Activated CD4-positive, alpha-beta T cell treated with anti-CD3 and anti-CD28 coated beads, Interleukin-2, amount 10 ng/mL, durations not matched to agents 7 days and 5 days (primary cell): ENCODE measurements at regions not wholly inside any gene's neighbourhood (a gene's known extent, or its start where the extent isn't known, plus 50 kb on each side); places are given as distances from the start of the nearest gene placed in this dataset.

Experiments
- CTCF ChIA-PET: fragments of 350-600 bp; sonication (Branson Sonifier 250); formaldehyde crosslinking; loops from one replicate; lab custom pipeline; 2021; ENCODE audit warnings: antibody characterized with exemption; lab: Charles Lee
- POLR2A ChIA-PET: fragments of 350-600 bp; sonication (Branson Sonifier 250); formaldehyde crosslinking; loops from one replicate; lab custom pipeline; 2021; ENCODE audit warnings: antibody characterized with exemption; lab: Charles Lee
- DNase-seq: peaks from one replicate; pipeline ENCODE4 v3.0.0-alpha.2; 2020
- H3K27ac Mint-ChIP-seq: one replicate; pipeline ENCODE4 v1.8.0; 2021; ENCODE audit warnings: mild to moderate bottlenecking, moderate library complexity, mixed read lengths
- H3K27me3 Mint-ChIP-seq: one replicate; pipeline ENCODE4 v1.8.0; 2021; ENCODE audit warnings: mixed read lengths
- H3K36me3 Mint-ChIP-seq: one replicate; pipeline ENCODE4 v1.8.0; 2021; ENCODE audit warnings: low read depth, mixed read lengths
- H3K4me1 Mint-ChIP-seq: one replicate; pipeline ENCODE4 v1.8.0; 2021; ENCODE audit warnings: mixed read lengths
- H3K4me3 Mint-ChIP-seq: one replicate; pipeline ENCODE4 v1.8.0; 2021; ENCODE audit warnings: mild to moderate bottlenecking, moderate library complexity, mixed read lengths
- H3K9me3 Mint-ChIP-seq: one replicate; pipeline ENCODE4 v1.8.0; 2021; ENCODE audit warnings: mixed read lengths

GRCh38 chr7:36802459-36803135 is 78.3 kb upstream of the AOAH start:
- Mint-ChIP-seq H3K4me1 (no peaks in the 10 kb centered on the region), H3K4me3 (no peak overlapping the region), H3K36me3 (no peaks in the 10 kb centered on the region), H3K9me3 (peaks cover 3% of the 10 kb centered on the region), H3K27ac (no peak overlapping the region), H3K27me3 (peaks cover 9% of the 10 kb centered on the region)
- CTCF ChIA-PET, result interaction anchor here (1.3 kb wide), 1 partner anchor 55 kb away, joined by 3 read pairs; no protein-coding TSS in a partner anchor
- POLR2A ChIA-PET, result interaction anchor here (0.6 kb wide), 1 partner anchor 14 kb away, joined by 3 read pairs; no protein-coding TSS in a partner anchor
- DNase-seq, result no peak

- Mint-ChIP-seq H3K27ac (no peak overlapping the region), H3K36me3 (peaks cover 6% of the 10 kb centered on the region), H3K4me1 (peaks cover 22% of the 10 kb centered on the region), H3K9me3 (peaks cover 12% of the 10 kb centered on the region), H3K27me3 (no peaks in the 10 kb centered on the region), H3K4me3 (no peak overlapping the region)
- CTCF ChIA-PET, result interaction anchor here (0.6 kb wide), 1 partner anchor 397 kb away, joined by 3 read pairs; no protein-coding TSS in a partner anchor
- POLR2A ChIA-PET, result no interaction called here
- no peak for DNase-seq
Measured at GRCh38 chr7:36796850-36797536, 72.7 kb upstream of the AOAH start.

- H3K4me1 Mint-ChIP-seq, result peaks cover 31% of the 10 kb centered on the region
- DNase-seq, result no peak
- ChIA-PET POLR2A (no interaction called here), CTCF (interaction anchor here (0.8 to 1.6 kb wide), 6 partner anchors 10 to 87 kb away, joined by 3 to 6 read pairs (median 3); no protein-coding TSS in a partner anchor)
- peaks cover 12% of the 10 kb centered on the region for H3K36me3 Mint-ChIP-seq
- no peak overlapping the region for H3K4me3 Mint-ChIP-seq
- H3K27ac Mint-ChIP-seq, result no peak overlapping the region
- peaks cover 14% of the 10 kb centered on the region for H3K9me3 Mint-ChIP-seq
- H3K27me3 Mint-ChIP-seq, result no peaks in the 10 kb centered on the region
Measured at GRCh38 chr7:36795451-36796021, 71.2 kb upstream of the AOAH start.

- ChIA-PET CTCF (interaction anchor here (1.3 to 1.6 kb wide), 2 partner anchors 13 to 86 kb away, joined by 3 to 6 read pairs; no protein-coding TSS in a partner anchor), POLR2A (no interaction called here)
- Mint-ChIP-seq H3K4me1 (peaks cover 40% of the 10 kb centered on the region), H3K36me3 (peaks cover 12% of the 10 kb centered on the region), H3K27me3 (no peaks in the 10 kb centered on the region), H3K4me3 (no peak overlapping the region), H3K9me3 (peaks cover 14% of the 10 kb centered on the region), H3K27ac (no peak overlapping the region)
- no peak for DNase-seq
Measured at GRCh38 chr7:36794689-36795088, 70.4 kb upstream of the AOAH start.

GRCh38 chr7:36792421-36792820 is 68.1 kb upstream of the AOAH start:
- POLR2A ChIA-PET, result no interaction called here
- H3K27ac Mint-ChIP-seq, result peak overlapping the region; percentile 15
- CTCF ChIA-PET, result interaction anchor here (1.5 kb wide), 1 partner anchor 22 kb away, joined by 3 read pairs; no protein-coding TSS in a partner anchor
- no peak for DNase-seq
- H3K4me1 Mint-ChIP-seq, result peaks cover 61% of the 10 kb centered on the region
- H3K9me3 Mint-ChIP-seq, result peaks cover 14% of the 10 kb centered on the region
- H3K27me3 Mint-ChIP-seq, result no peaks in the 10 kb centered on the region
- peaks cover 19% of the 10 kb centered on the region for H3K36me3 Mint-ChIP-seq
- no peak overlapping the region for H3K4me3 Mint-ChIP-seq

- no peak for DNase-seq
- Mint-ChIP-seq H3K4me3 (no peak overlapping the region), H3K4me1 (peaks cover 75% of the 10 kb centered on the region), H3K27me3 (no peaks in the 10 kb centered on the region), H3K36me3 (peaks cover 19% of the 10 kb centered on the region), H3K27ac (peak overlapping the region; percentile 87), H3K9me3 (peaks cover 11% of the 10 kb centered on the region)
- ChIA-PET POLR2A (no interaction called here), CTCF (interaction anchor here (0.8 to 1.5 kb wide), 3 partner anchors 11 to 139 kb away, joined by 3 to 5 read pairs (median 3); no protein-coding TSS in a partner anchor)
Measured at GRCh38 chr7:36790311-36790787, 66.1 kb upstream of the AOAH start.

- peaks cover 78% of the 10 kb centered on the region for H3K4me1 Mint-ChIP-seq
- CTCF ChIA-PET, result interaction anchor here (1.4 kb wide), 1 partner anchor 12 kb away, joined by 4 read pairs; no protein-coding TSS in a partner anchor
- POLR2A ChIA-PET, result interaction anchor here (0.7 kb wide), 1 partner anchor 13 kb away, joined by 3 read pairs; no protein-coding TSS in a partner anchor
- peak overlapping the region; percentile 33 for H3K4me3 Mint-ChIP-seq
- H3K27me3 Mint-ChIP-seq, result no peaks in the 10 kb centered on the region
- H3K27ac Mint-ChIP-seq, result peak overlapping the region; percentile 87
- DNase-seq, result no peak
- H3K9me3 Mint-ChIP-seq, result peaks cover 11% of the 10 kb centered on the region
- peaks cover 19% of the 10 kb centered on the region for H3K36me3 Mint-ChIP-seq
Measured at GRCh38 chr7:36788825-36789470, 64.7 kb upstream of the AOAH start.

- ChIA-PET CTCF (interaction anchor here (1.4 kb wide), 1 partner anchor 11 kb away, joined by 4 read pairs; no protein-coding TSS in a partner anchor), POLR2A (no interaction called here)
- peak overlapping the region; percentile 87 for H3K27ac Mint-ChIP-seq
- H3K4me3 Mint-ChIP-seq, result peak overlapping the region; percentile 12
- peak; percentile 33 for DNase-seq
- peaks cover 78% of the 10 kb centered on the region for H3K4me1 Mint-ChIP-seq
- H3K27me3 Mint-ChIP-seq, result no peaks in the 10 kb centered on the region
- peaks cover 8% of the 10 kb centered on the region for H3K9me3 Mint-ChIP-seq
- H3K36me3 Mint-ChIP-seq, result peaks cover 21% of the 10 kb centered on the region
Measured at GRCh38 chr7:36787933-36788378, 63.7 kb upstream of the AOAH start.

- peaks cover 24% of the 10 kb centered on the region for H3K36me3 Mint-ChIP-seq
- peaks cover 87% of the 10 kb centered on the region for H3K4me1 Mint-ChIP-seq
- H3K27ac Mint-ChIP-seq, result peak overlapping the region; percentile 83
- no peaks in the 10 kb centered on the region for H3K27me3 Mint-ChIP-seq
- CTCF ChIA-PET, result interaction anchor here (0.5 to 1.5 kb wide), 5 partner anchors 10 to 349 kb away, joined by 3 to 4 read pairs (median 3); no protein-coding TSS in a partner anchor
- peak; percentile 68 for DNase-seq
- POLR2A ChIA-PET, result no interaction called here
- H3K9me3 Mint-ChIP-seq, result peaks cover 9% of the 10 kb centered on the region
- peak overlapping the region; percentile 3 for H3K4me3 Mint-ChIP-seq
Measured at GRCh38 chr7:36784991-36785940, 61.0 kb upstream of the AOAH start.

GRCh38 chr7:36781011-36781738 is 56.9 kb upstream of the AOAH start:
- peak; percentile 30 for DNase-seq
- ChIA-PET POLR2A (no interaction called here), CTCF (interaction anchor here (1.2 kb wide), 1 partner anchor 10 kb away, joined by 3 read pairs; no protein-coding TSS in a partner anchor)
- Mint-ChIP-seq H3K27ac (peak overlapping the region; percentile 78), H3K36me3 (peaks cover 43% of the 10 kb centered on the region), H3K27me3 (no peaks in the 10 kb centered on the region), H3K4me1 (peaks cover 90% of the 10 kb centered on the region), H3K9me3 (peaks cover 17% of the 10 kb centered on the region), H3K4me3 (no peak overlapping the region)
